Mesenchymal stem cell (in vitro differentiated cells and primary cell): ENCODE measurements at regions not wholly inside any gene's neighbourhood (a gene's known extent, or its start where the extent isn't known, plus 50 kb on each side); places are given as distances from the start of the nearest gene placed in this dataset.

Experiments
- DNase-seq: peaks from one replicate; pipeline ENCODE4 v3.0.0-alpha.2; 2013
- H2AFZ ChIP-seq: one replicate; pipeline ENCODE4 v1.6.1; 2013; ENCODE audit warnings: low read depth, mild to moderate bottlenecking, control low read depth, inconsistent platforms, low read length, moderate library complexity
- H2AK5ac ChIP-seq: 2 replicates; pipeline ENCODE4 v1.6.1; 2013; ENCODE audit warnings: low read length, moderate library complexity, mild to moderate bottlenecking, inconsistent platforms; ENCODE audit not compliant: severe bottlenecking
- H2BK120ac ChIP-seq: one replicate; pipeline ENCODE4 v1.6.1; 2013; ENCODE audit warnings: low read depth, mild to moderate bottlenecking, inconsistent platforms, low read length, moderate library complexity
- H2BK12ac ChIP-seq, 2 experiments: one replicate each; pipeline ENCODE4 v1.6.1; 2013; ENCODE audit warnings: inconsistent platforms in 2 of 2, low read length in 2 of 2, mild to moderate bottlenecking in 2 of 2, moderate library complexity in 2 of 2, control low read depth in 1 of 2
- H2BK15ac ChIP-seq: one replicate; pipeline ENCODE4 v1.6.1; 2013; ENCODE audit warnings: mild to moderate bottlenecking, low read depth, inconsistent platforms; ENCODE audit not compliant: poor library complexity, severe bottlenecking
- H2BK5ac ChIP-seq: 2 replicates; pipeline ENCODE4 v1.6.1; 2013; ENCODE audit warnings: low read depth, mild to moderate bottlenecking, low read length, control low read depth, inconsistent platforms; ENCODE audit not compliant: poor library complexity, severe bottlenecking
- H3K14ac ChIP-seq, 2 experiments: one replicate each; pipeline ENCODE4 v1.6.1; 2013; ENCODE audit warnings: inconsistent platforms in 2 of 2, low read length in 2 of 2, control low read depth in 1 of 2, mild to moderate bottlenecking in 1 of 2, moderate library complexity in 1 of 2
- H3K18ac ChIP-seq, 2 experiments: one replicate each; pipeline ENCODE4 v1.6.1; 2013; ENCODE audit warnings: inconsistent platforms in 2 of 2, low read length in 2 of 2, control low read depth in 1 of 2, low read depth in 1 of 2, mild to moderate bottlenecking in 1 of 2
- H3K23ac ChIP-seq, 2 experiments: one replicate each; pipeline ENCODE4 v1.6.1; 2013; ENCODE audit warnings: inconsistent platforms in 2 of 2, low read length in 2 of 2, mild to moderate bottlenecking in 2 of 2, moderate library complexity in 2 of 2, control low read depth in 1 of 2
- H3K27ac ChIP-seq: 2 replicates; pipeline ENCODE4 v1.5.1; 2013; ENCODE audit warnings: mild to moderate bottlenecking, moderate library complexity, low read length, control low read depth, inconsistent platforms; ENCODE audit not compliant: poor library complexity, severe bottlenecking
- H3K27me3 ChIP-seq, 2 experiments: 2 replicates each; pipeline versions ENCODE4 v1.6.1 to v1.7.0; 2013; ENCODE audit warnings: low read length in 2 of 2, mild to moderate bottlenecking in 2 of 2, moderate library complexity in 2 of 2, control low read depth in 1 of 2, inconsistent platforms in 1 of 2; ENCODE audit not compliant: control insufficient read depth in 1 of 2, insufficient read depth in 1 of 2
- H3K36me3 ChIP-seq, 2 experiments: 2 replicates each; pipeline versions ENCODE4 v1.6.1 to v1.7.0; 2013; ENCODE audit warnings: low read length in 2 of 2, control low read depth in 1 of 2, inconsistent platforms in 1 of 2, low read depth in 1 of 2, mild to moderate bottlenecking in 1 of 2; ENCODE audit not compliant: insufficient read depth in 2 of 2, control insufficient read depth in 1 of 2
- H3K4ac ChIP-seq, 2 experiments: one replicate each; pipeline ENCODE4 v1.6.1; 2013; ENCODE audit warnings: inconsistent platforms in 2 of 2, low read length in 2 of 2, mild to moderate bottlenecking in 2 of 2, moderate library complexity in 2 of 2, control low read depth in 1 of 2, low read depth in 1 of 2
- H3K4me1 ChIP-seq: 2 replicates; pipeline ENCODE4 v1.6.1; 2013; ENCODE audit warnings: low read depth, low read length, control low read depth; ENCODE audit not compliant: control insufficient read depth, insufficient read depth
- H3K4me2 ChIP-seq: 2 replicates; pipeline ENCODE4 v1.6.1; 2013; ENCODE audit warnings: low read length, mild to moderate bottlenecking, inconsistent platforms; ENCODE audit not compliant: poor library complexity, severe bottlenecking
- H3K4me3 ChIP-seq, 2 experiments: 2 replicates each; pipeline versions ENCODE4 v1.5.1 to v1.7.0; 2013; ENCODE audit warnings: low read length in 2 of 2, mild to moderate bottlenecking in 2 of 2, control low read depth in 1 of 2, low read depth in 1 of 2; ENCODE audit not compliant: insufficient read depth in 1 of 2
- H3K79me1 ChIP-seq: replicated peaks from 2 replicates; pipeline ENCODE4 v1.6.1; 2013; ENCODE audit warnings: mild to moderate bottlenecking, control low read depth, low read length, inconsistent platforms; ENCODE audit not compliant: poor library complexity, severe bottlenecking
- H3K9ac ChIP-seq: 2 replicates; pipeline ENCODE4 v1.7.0; 2013; ENCODE audit warnings: mild to moderate bottlenecking, low read length, moderate library complexity
- H3K9me3 ChIP-seq: 2 replicates; pipeline ENCODE4 v1.7.0; 2013; ENCODE audit warnings: mild to moderate bottlenecking, low read length; ENCODE audit not compliant: control insufficient read depth
- H4K8ac ChIP-seq: one replicate; pipeline ENCODE4 v1.6.1; 2013; ENCODE audit warnings: inconsistent platforms, mild to moderate bottlenecking, low read length, moderate library complexity
- H4K91ac ChIP-seq: one replicate; pipeline ENCODE4 v1.6.1; 2013; ENCODE audit warnings: mild to moderate bottlenecking, low read length, inconsistent platforms
- WGBS: methylation state at CpG from one replicate; pipeline ENCODE4 v1.1.7; 2013; ENCODE audit warnings: mixed read lengths; 5-methylcytosine and 5-hydroxymethylcytosine counted together

DNA sequence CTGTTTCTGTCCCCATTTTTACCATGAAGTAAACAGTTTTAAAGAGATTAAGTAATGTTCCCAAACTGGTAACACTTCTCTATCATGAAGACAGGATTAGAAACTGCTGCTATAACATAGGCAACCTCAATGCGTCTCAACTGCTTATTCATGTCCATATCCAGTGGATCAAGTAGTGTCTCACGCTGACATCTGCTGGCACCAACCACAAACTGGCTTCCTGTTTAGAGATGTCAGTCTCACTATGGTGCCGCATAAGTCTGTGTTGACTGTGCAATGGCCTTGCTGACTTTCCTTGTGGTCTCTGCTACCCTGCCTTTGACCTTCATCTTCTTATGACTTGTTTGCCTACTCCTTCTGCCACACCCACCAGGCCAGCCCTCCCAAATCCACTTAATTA is 369.6 kb upstream of the DPP6 start:
- no peak overlapping the region for H2BK5ac ChIP-seq
- H3K27ac ChIP-seq = no peak overlapping the region
- H3K9me3 ChIP-seq = peaks cover 22% of the 10 kb centered on the region
- no peak overlapping the region for H3K23ac ChIP-seq
- H3K4ac ChIP-seq = no peak overlapping the region
- H3K4me1 ChIP-seq = no peaks in the 10 kb centered on the region
- no peak overlapping the region for H3K4me3 ChIP-seq
- H2AK5ac ChIP-seq = no peak overlapping the region
- no peak overlapping the region for H2BK12ac ChIP-seq
- H3K18ac ChIP-seq = no peak overlapping the region
- H3K14ac ChIP-seq = no peak overlapping the region
- no peak overlapping the region for H3K9ac ChIP-seq
- no peak for DNase-seq
- H3K27me3 ChIP-seq = no peaks in the 10 kb centered on the region
- no peak overlapping the region for H4K91ac ChIP-seq
- H3K4me2 ChIP-seq = no peak overlapping the region
- no peak overlapping the region for H4K8ac ChIP-seq
- H2AFZ ChIP-seq = no peak overlapping the region
- no peaks in the 10 kb centered on the region for H3K79me1 ChIP-seq
- H3K36me3 ChIP-seq = no peaks in the 10 kb centered on the region
- no peak overlapping the region for H2BK15ac ChIP-seq
- 79% methylated on average over 3 of the region's 3 CpGs for WGBS
- H2BK120ac ChIP-seq = no peak overlapping the region

DNA sequence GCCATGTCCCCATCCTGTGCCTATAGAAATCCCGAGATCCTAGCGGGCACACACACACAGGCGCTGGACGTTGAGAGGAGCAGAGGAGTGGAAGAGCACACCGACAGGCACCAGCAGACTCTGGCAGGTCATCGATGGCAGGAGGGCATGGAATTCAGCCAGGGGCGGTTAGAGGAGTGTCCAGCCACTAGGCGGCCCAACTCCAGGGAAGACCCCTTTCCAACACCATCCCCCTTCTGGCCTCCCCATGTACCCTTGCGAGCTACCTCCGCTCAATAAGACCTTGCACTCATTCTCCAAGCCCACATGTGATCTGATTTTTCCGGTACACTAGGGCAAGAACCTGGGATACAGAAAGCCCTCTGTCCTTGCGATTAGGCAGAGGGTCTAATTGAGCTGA is 356.0 kb upstream of the DPP6 start:
- Histone ChIP-seq H3K18ac (no peak overlapping the region), H3K27ac (no peak overlapping the region), H3K14ac (no peak overlapping the region), H3K4me2 (no peak overlapping the region), H2BK15ac (no peak overlapping the region), H3K23ac (no peak overlapping the region), H3K27me3 (no peaks in the 10 kb centered on the region), H3K4me3 (no peak overlapping the region), H3K4me1 (no peaks in the 10 kb centered on the region), H4K91ac (no peak overlapping the region), H2BK5ac (no peak overlapping the region), H2BK120ac (no peak overlapping the region), H3K9me3 (peaks cover 10% of the 10 kb centered on the region), H2AK5ac (no peak overlapping the region), H3K79me1 (no peaks in the 10 kb centered on the region), H4K8ac (no peak overlapping the region), H3K4ac (no peak overlapping the region), H2AFZ (no peak overlapping the region), H3K36me3 (no peaks in the 10 kb centered on the region), H2BK12ac (no peak overlapping the region), H3K9ac (no peak overlapping the region)
- DNase-seq = no peak
- 71% methylated on average over 12 of the region's 12 CpGs for WGBS

DNA sequence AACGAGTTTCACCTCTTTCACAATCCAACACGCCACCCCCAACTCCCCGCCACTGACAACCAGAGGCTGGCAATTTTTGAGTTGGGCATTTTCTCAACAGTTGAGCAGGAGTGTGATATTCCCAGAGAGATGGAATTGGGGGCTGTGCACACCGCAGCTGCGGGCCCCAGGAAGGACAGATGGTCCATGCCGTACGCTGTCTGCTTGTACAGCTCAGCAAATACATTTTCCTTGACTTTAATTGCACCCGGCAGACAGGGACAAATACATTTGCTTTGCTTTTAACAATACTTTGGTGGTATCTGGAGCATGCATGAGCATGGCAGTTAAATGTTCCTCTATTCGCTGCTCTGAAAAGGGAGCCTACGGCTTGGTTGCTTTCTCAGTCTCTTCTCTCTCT is 354.2 kb upstream of the DPP6 start:
- Histone ChIP-seq H4K91ac (no peak overlapping the region), H3K4me2 (no peak overlapping the region), H3K27ac (no peak overlapping the region), H3K18ac (no peak overlapping the region), H2AFZ (no peak overlapping the region), H4K8ac (no peak overlapping the region), H3K14ac (no peak overlapping the region), H3K9me3 (peaks cover 11% of the 10 kb centered on the region), H3K79me1 (no peaks in the 10 kb centered on the region), H2BK120ac (no peak overlapping the region), H3K4me1 (no peaks in the 10 kb centered on the region), H2BK5ac (no peak overlapping the region), H3K23ac (no peak overlapping the region), H3K9ac (no peak overlapping the region), H3K4me3 (no peak overlapping the region), H2BK12ac (no peak overlapping the region), H3K4ac (no peak overlapping the region), H3K36me3 (no peaks in the 10 kb centered on the region), H3K27me3 (no peaks in the 10 kb centered on the region), H2BK15ac (no peak overlapping the region), H2AK5ac (no peak overlapping the region)
- WGBS = 83% methylated on average over 6 of the region's 10 CpGs
- no peak for DNase-seq

DNA sequence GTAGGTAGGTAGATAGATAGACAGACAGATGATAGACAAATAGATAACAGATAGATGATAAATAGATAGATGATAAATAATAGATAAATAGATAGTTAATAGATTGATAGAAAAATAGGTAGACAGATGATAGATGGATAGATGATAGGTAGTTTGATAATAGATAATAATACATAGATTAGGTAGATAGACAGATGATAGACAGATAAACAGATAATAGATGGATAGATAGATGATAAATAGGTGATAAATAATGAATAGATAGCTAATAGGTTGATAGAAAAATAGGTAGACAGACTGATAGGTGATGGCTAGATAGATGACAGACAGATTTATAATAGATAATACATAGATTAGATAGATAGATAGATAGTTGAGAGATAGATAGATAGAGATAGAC is 350.5 kb upstream of the DPP6 start:
- H3K4me3 ChIP-seq = no peak overlapping the region
- no peak overlapping the region for H3K9ac ChIP-seq
- no peak overlapping the region for H2AFZ ChIP-seq

More for the DNA sequence above, 350.5 kb upstream of the DPP6 start:
- H3K18ac ChIP-seq = no peak overlapping the region
- H4K8ac ChIP-seq = no peak overlapping the region
- no peaks in the 10 kb centered on the region for H3K27me3 ChIP-seq
- DNase-seq = no peak
- no peak overlapping the region for H2BK120ac ChIP-seq
- no peak overlapping the region for H4K91ac ChIP-seq
- H3K27ac ChIP-seq = no peak overlapping the region
- no peak overlapping the region for H3K4me2 ChIP-seq
- peaks cover 17% of the 10 kb centered on the region for H3K9me3 ChIP-seq
- no peak overlapping the region for H2BK12ac ChIP-seq
- no peak overlapping the region for H3K23ac ChIP-seq
- no peak overlapping the region for H3K14ac ChIP-seq
- H3K79me1 ChIP-seq = no peaks in the 10 kb centered on the region
- no peaks in the 10 kb centered on the region for H3K36me3 ChIP-seq
- H2AK5ac ChIP-seq = no peak overlapping the region
- no peak overlapping the region for H2BK15ac ChIP-seq
- H2BK5ac ChIP-seq = no peak overlapping the region
- H3K4ac ChIP-seq = no peak overlapping the region
- H3K4me1 ChIP-seq = no peaks in the 10 kb centered on the region
